ENCODE measurements at regions not wholly inside any gene's neighbourhood (a gene's known extent, or its start where the extent isn't known, plus 50 kb on each side); places are given as distances from the start of the nearest gene placed in this dataset.
A peak's percentile ranks its signal among the peaks of the same experiment; 100 is the strongest.

- H3K4me1 ChIP-seq (ENCODE audit: low read length): no peaks in the 10 kb centered on the region
- H3K4me3 ChIP-seq (ENCODE audit: low read length): no peak overlapping the region
- DNase-seq: no peak
- TF ChIP-seq CTCF (IDR thresholded peaks at IDR 0.05; ENCODE audit: low read length): 0 out of 2 replicates have a peak, but pooled peaks have one; percentile 4
- TF ChIP-seq EZH2 (optimal IDR thresholded peaks at IDR 0.05; ENCODE audit: low read depth, low read length): no peak
- H2AFZ ChIP-seq (ENCODE audit: low read length): no peak overlapping the region
- no peaks in the 10 kb centered on the region for H3K79me2 ChIP-seq (ENCODE audit: low read length)
- no peaks in the 10 kb centered on the region for H3K36me3 ChIP-seq (replicated peaks; ENCODE audit: insufficient read depth, low read length)
- H4K20me1 ChIP-seq (ENCODE audit: insufficient read depth, low read length): no peaks in the 10 kb centered on the region
- no peak overlapping the region for H3K27ac ChIP-seq (ENCODE audit: low read length)
- no peaks in the 10 kb centered on the region for H3K27me3 ChIP-seq (replicated peaks; ENCODE audit: insufficient read depth, low read length)
- no peaks in the 10 kb centered on the region for H3K9me2 ChIP-seq (replicated peaks; ENCODE audit: insufficient read depth, low read length)
- no peaks in the 10 kb centered on the region for H3K9me3 ChIP-seq (replicated peaks; ENCODE audit: insufficient read depth, low read length)
- no peaks in the 10 kb centered on the region for H3F3A ChIP-seq (ENCODE audit: insufficient read depth, low read length)
- no peak overlapping the region for H3K9ac ChIP-seq (ENCODE audit: low read length)
- H3K4me2 ChIP-seq (ENCODE audit: low read depth, low read length): no peak overlapping the region
These were observed 61.5 kb downstream of the PRSS23 start for GRCh38 chr11:86861810-86862209.

- Histone ChIP-seq H4K20me1 (ENCODE audit: insufficient read depth, low read length) (no peaks in the 10 kb centered on the region), H3F3A (ENCODE audit: insufficient read depth, low read length) (no peaks in the 10 kb centered on the region), H3K27me3 (replicated peaks; ENCODE audit: insufficient read depth, low read length) (no peaks in the 10 kb centered on the region), H3K9me2 (replicated peaks; ENCODE audit: insufficient read depth, low read length) (no peaks in the 10 kb centered on the region), H3K4me3 (ENCODE audit: low read length) (no peak overlapping the region), H3K9ac (ENCODE audit: low read length) (no peak overlapping the region), H3K27ac (ENCODE audit: low read length) (no peak overlapping the region), H3K36me3 (replicated peaks; ENCODE audit: insufficient read depth, low read length) (no peaks in the 10 kb centered on the region), H3K79me2 (ENCODE audit: low read length) (no peaks in the 10 kb centered on the region), H3K9me3 (replicated peaks; ENCODE audit: insufficient read depth, low read length) (no peaks in the 10 kb centered on the region), H3K4me2 (ENCODE audit: low read depth, low read length) (no peak overlapping the region), H3K4me1 (ENCODE audit: low read length) (no peaks in the 10 kb centered on the region), H2AFZ (ENCODE audit: low read length) (no peak overlapping the region)
- no peak for TF ChIP-seq EZH2 (optimal IDR thresholded peaks at IDR 0.05; ENCODE audit: low read depth, low read length)
- no peak for TF ChIP-seq EZH2phosphoT487 (IDR thresholded peaks at IDR 0.05; ENCODE audit: low read length)
- TF ChIP-seq CTCF (IDR thresholded peaks at IDR 0.05; ENCODE audit: low read length): no peak
- no peak for DNase-seq
These were observed 63.1 kb downstream of the PRSS23 start for GRCh38 chr11:86863476-86863875.

DNA sequence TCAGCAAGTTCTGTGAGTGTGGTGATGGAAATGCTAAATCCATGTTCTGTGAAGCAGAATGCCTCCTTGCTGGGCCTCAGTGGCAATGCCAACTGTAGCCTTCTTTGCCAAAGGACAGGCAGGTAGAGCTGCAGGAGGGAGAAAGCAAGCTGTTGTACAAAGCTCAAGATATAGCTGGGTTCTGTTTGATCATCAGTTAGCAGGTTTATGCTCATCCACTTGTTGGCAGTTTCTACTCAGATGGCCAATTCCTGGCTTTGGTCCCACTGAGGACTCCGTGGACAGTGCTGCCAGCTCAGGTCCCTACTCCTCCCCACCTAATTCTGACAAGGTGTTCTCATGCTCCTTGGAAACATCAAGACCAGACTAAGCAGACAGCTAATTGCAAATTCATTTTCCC lies 65.1 kb downstream of the PRSS23 start:
- no peak for DNase-seq
- Histone ChIP-seq H3K9me3 (replicated peaks; ENCODE audit: insufficient read depth, low read length) (no peaks in the 10 kb centered on the region), H3K4me2 (ENCODE audit: low read depth, low read length) (no peak overlapping the region), H3K36me3 (replicated peaks; ENCODE audit: insufficient read depth, low read length) (no peaks in the 10 kb centered on the region), H3K4me3 (ENCODE audit: low read length) (no peak overlapping the region), H4K20me1 (ENCODE audit: insufficient read depth, low read length) (no peaks in the 10 kb centered on the region), H3K79me2 (ENCODE audit: low read length) (no peaks in the 10 kb centered on the region), H2AFZ (ENCODE audit: low read length) (no peak overlapping the region), H3K9me2 (replicated peaks; ENCODE audit: insufficient read depth, low read length) (no peaks in the 10 kb centered on the region), H3F3A (ENCODE audit: insufficient read depth, low read length) (no peaks in the 10 kb centered on the region), H3K4me1 (ENCODE audit: low read length) (no peaks in the 10 kb centered on the region), H3K27me3 (replicated peaks; ENCODE audit: insufficient read depth, low read length) (no peaks in the 10 kb centered on the region), H3K27ac (ENCODE audit: low read length) (no peak overlapping the region), H3K9ac (ENCODE audit: low read length) (no peak overlapping the region)
- no peak for TF ChIP-seq CTCF (IDR thresholded peaks at IDR 0.05; ENCODE audit: low read length)
- TF ChIP-seq EZH2phosphoT487 (IDR thresholded peaks at IDR 0.05; ENCODE audit: low read length): no peak
- no peak for TF ChIP-seq EZH2 (optimal IDR thresholded peaks at IDR 0.05; ENCODE audit: low read depth, low read length)

Data from MM.1S (cell line).